Ovary (tissue), 7 donors: ENCODE measurements at regions not wholly inside any gene's neighbourhood (a gene's known extent, or its start where the extent isn't known, plus 50 kb on each side); places are given as distances from the start of the nearest gene placed in this dataset.

Experiments used
- DNase-seq, 5 donors: peaks; one replicate each; pipeline ENCODE4 v3.0.0-alpha.2; 2019 to 2020
- H3K27ac ChIP-seq, 2 donors: fragments of 200-600 bp; one replicate each; pipeline versions ENCODE4 v1.5.1 to v1.8.0; 2019 to 2022
- H3K27me3 ChIP-seq: fragments of 200-600 bp; one replicate; pipeline ENCODE4 v1.8.0; 2022
- H3K36me3 ChIP-seq: fragments of 200-600 bp; sonication (generic); one replicate; pipeline ENCODE4 v1.5.1; 2019
- H3K4me1 ChIP-seq: one replicate; pipeline ENCODE4 v1.8.1; 2013; ENCODE audit warnings: mild to moderate bottlenecking, moderate library complexity; ENCODE audit not compliant: insufficient read depth
- H3K4me3 ChIP-seq: fragments of 200-600 bp; sonication (generic); one replicate; pipeline ENCODE4 v1.5.1; 2017
- H3K9me3 ChIP-seq, 2 donors: fragments of 200-600 bp in 1 of 2; sonication (generic) in 1 of 2; one replicate each; pipeline versions ENCODE4 v1.5.1 to v1.8.1; 2013 to 2019; ENCODE audit warnings: mild to moderate bottlenecking in 1 of 2, moderate library complexity in 1 of 2
- EP300 ChIP-seq: sonication (generic); formaldehyde crosslinking; IDR thresholded peaks from one replicate; pipeline ENCODE4 v1.6.1; 2017; ENCODE audit warnings: antibody characterized with exemption
- POLR2A ChIP-seq: fragments of 450-650 bp; IDR thresholded peaks from one replicate; pipeline ENCODE4 v1.6.1; 2017; ENCODE audit warnings: antibody characterized with exemption, mild to moderate bottlenecking, moderate library complexity
- WGBS, 3 donors: extraction: QIAGEN DNeasy Blood & Tissue Kit in 1 of 3; methylation state at CpG; one replicate each; pipeline versions ENCODE4 v1.1.5 to v1.1.7; 2013 to 2017; 5-methylcytosine and 5-hydroxymethylcytosine counted together
- intact Hi-C, 4 donors: fragments of 100-400 bp; cut with DNase I; formaldehyde crosslinking; loops; one replicate each; pipeline versions ENCODE4 v1.11.0 to v1.15.1; 2022 to 2023
- TF ChIP-seq, protein P1 (sequence below), 3 donors: fragments of 450-650 bp in 2 of 3; fragments of 200-600 bp in 1 of 3; IDR thresholded peaks; one replicate each; pipeline versions ENCODE4 v1.5.1 to v1.8.0; 2016 to 2022; ENCODE audit warnings: antibody characterized with exemption in 3 of 3, mild to moderate bottlenecking in 1 of 3
- donor health status: DM: no; HTN: no; CAD: no; lungs with moderate emphysema.
- donor health status: DM: no; HTN: no; CAD: no.
- donor health status: Bipolar disorder and iron deficiency.
- donor health status: DM: no; HTN: no; CAD: no.
- donor health status: DM: yes; HTN: yes; CAD: no.

DNA sequence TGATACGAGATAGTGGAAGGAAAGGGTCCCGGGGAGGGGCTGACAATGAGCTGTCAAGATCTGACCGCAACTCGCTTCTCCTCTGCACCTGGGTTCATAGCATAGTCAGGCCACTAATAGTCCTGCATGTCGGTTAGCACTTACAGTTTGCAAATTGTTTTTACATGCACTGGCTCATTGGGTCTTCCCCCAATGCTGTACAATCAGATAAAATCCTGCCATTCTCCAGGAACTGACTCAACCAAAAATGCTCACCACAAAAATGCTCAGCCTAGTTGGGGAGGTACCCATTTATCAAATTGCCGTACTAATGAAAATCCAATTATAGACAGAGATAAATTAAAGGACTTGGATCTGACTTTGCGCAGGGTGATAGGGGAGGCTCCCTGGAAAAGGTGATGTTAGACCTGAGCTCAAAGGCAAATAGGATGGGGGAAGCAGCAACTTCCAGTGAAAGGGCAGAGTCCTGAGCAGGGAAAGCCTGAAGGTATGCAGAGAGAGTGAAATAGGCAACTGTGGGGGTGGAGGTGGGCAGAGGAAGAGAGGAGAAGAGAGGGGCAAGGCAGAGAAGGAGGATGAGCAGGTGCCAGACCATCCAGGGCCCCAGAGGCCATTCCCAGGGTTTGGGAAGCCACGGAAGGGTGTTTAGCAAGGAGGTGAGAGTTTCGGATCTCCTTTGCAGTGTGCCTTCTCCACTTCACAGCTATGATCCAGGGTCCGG, 326.1 kb upstream of the TSHZ3 start:
- intact Hi-C loops, result no loop called here
- WGBS, 3 donors, result 71 to 76% (median 75%) methylated on average over 10 of the region's 10 CpGs
- Histone ChIP-seq H3K36me3 (no peaks in the 10 kb centered on the region), H3K9me3 (no peaks in the 10 kb centered on the region), H3K4me1 (no peaks in the 10 kb centered on the region), H3K27me3 (no peaks in the 10 kb centered on the region), H3K27ac (no peak overlapping the region), H3K4me3 (no peak overlapping the region)
- TF ChIP-seq EP300 (no peak), POLR2A (no peak)
- TF ChIP-seq, protein P1, sequence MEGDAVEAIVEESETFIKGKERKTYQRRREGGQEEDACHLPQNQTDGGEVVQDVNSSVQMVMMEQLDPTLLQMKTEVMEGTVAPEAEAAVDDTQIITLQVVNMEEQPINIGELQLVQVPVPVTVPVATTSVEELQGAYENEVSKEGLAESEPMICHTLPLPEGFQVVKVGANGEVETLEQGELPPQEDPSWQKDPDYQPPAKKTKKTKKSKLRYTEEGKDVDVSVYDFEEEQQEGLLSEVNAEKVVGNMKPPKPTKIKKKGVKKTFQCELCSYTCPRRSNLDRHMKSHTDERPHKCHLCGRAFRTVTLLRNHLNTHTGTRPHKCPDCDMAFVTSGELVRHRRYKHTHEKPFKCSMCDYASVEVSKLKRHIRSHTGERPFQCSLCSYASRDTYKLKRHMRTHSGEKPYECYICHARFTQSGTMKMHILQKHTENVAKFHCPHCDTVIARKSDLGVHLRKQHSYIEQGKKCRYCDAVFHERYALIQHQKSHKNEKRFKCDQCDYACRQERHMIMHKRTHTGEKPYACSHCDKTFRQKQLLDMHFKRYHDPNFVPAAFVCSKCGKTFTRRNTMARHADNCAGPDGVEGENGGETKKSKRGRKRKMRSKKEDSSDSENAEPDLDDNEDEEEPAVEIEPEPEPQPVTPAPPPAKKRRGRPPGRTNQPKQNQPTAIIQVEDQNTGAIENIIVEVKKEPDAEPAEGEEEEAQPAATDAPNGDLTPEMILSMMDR (IDR thresholded peaks at IDR 0.05), result no peak
- DNase-seq, result no peak

DNA sequence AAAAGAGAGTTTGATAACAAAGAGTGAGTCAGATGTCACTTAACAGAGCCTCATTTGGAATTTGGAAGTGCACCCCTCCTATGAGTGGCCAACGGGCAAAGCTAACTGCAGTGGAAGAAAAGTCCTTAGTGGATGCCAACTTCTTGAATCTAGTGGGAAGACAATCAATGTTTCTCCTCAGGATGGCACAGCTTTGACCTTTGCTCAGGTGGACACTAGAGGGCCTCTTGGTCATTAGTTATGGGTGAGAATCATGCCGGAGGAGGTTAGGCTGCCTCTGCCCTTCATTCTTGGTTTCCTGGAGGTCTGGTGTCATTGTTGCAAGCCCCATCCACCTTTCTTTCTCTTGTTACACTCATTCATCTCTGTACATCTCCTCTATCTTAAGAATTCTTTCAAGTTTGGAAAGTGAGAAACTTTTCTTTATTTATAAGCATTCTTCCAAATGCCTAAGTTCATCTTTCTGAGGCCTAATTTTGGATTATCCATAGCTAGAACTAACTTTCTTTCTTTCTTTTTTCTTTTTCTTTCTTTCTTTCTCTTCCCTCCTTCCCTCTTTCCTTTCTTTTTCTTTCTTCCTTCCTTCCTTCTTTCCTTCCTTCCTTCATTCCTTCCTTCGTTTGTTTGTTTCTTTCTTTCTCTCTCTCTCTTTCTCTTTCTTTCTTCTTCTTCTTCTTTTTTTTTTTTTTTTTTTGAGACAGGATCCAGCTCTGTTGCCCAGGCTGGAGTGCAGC, 327.2 kb upstream of the TSHZ3 start:
- no peak for DNase-seq

DNA sequence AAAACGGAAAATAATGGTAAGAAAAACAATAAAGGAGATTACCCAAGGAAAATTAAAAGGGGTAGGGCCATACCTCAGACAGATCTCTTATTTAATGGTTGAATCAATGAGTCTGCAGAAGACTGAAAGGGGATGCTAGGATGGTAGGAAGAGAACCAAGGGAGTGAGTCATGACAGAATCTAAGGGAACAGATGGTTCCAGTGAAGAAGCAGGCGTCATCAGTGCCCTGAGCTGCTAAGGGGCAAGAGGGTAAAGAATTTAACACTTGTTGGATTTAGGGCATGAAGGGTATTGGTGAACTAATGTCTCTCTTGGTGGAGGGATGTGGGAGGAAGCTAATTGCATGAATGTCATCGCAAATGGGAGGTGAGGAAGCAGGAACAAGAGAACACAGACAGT, 329.2 kb upstream of the TSHZ3 start:
- TF ChIP-seq, protein P1 (IDR thresholded peaks at IDR 0.05), result no peak
- TF ChIP-seq POLR2A (no peak), EP300 (no peak)
- Histone ChIP-seq H3K27me3 (no peaks in the 10 kb centered on the region), H3K27ac (no peak overlapping the region), H3K9me3 (no peaks in the 10 kb centered on the region), H3K36me3 (no peaks in the 10 kb centered on the region), H3K4me3 (no peak overlapping the region), H3K4me1 (no peaks in the 10 kb centered on the region)
- intact Hi-C loops, result no loop called here
- 82 to 83% (median 83%) methylated on average over 3 of the region's 3 CpGs for WGBS, 3 donors
- DNase-seq, result no peak

More for the DNA sequence above, 327.2 kb upstream of the TSHZ3 start:
- Histone ChIP-seq H3K27ac (no peak overlapping the region), H3K27me3 (no peaks in the 10 kb centered on the region), H3K4me1 (no peaks in the 10 kb centered on the region), H3K4me3 (no peak overlapping the region), H3K9me3 (no peaks in the 10 kb centered on the region), H3K36me3 (no peaks in the 10 kb centered on the region)
- TF ChIP-seq POLR2A (no peak), EP300 (no peak)
- TF ChIP-seq, protein P1 (IDR thresholded peaks at IDR 0.05), result no peak
- 68 to 89% (median 88%) methylated on average over 3 of the region's 3 CpGs for WGBS, 3 donors
- intact Hi-C loops, result no loop called here

DNA sequence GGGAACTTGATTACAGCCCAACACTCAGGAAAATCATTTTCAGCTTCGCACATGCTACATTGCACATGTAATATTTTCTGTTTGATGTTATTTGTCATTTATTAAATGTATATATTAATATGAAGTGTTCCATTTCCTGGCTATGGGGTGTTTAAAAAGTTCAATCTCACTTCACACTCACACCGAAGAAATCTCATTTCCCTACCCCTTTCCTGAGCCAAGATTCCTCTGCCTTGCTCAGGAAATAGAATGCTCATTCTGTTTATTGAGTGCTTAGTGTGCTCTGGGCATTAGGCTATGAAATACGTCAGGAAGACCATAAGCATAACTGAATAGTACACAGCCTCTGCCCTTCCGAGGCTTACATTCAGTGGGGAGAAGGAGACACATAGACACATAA, 331.9 kb upstream of the TSHZ3 start:
- Histone ChIP-seq H3K27ac (no peak overlapping the region), H3K36me3 (no peaks in the 10 kb centered on the region), H3K4me1 (no peaks in the 10 kb centered on the region), H3K27me3 (no peaks in the 10 kb centered on the region), H3K9me3 (no peaks in the 10 kb centered on the region), H3K4me3 (no peak overlapping the region)
- WGBS, 3 donors, result 56 to 70% (median 65%) methylated on average over 4 of the region's 4 CpGs
- DNase-seq, result no peak
- TF ChIP-seq POLR2A (no peak), EP300 (no peak)
- TF ChIP-seq, protein P1 (IDR thresholded peaks at IDR 0.05), result no peak
- intact Hi-C loops, result no loop called here
